GM19025 (cell line): ENCODE measurements at regions not wholly inside any gene's neighbourhood (a gene's known extent, or its start where the extent isn't known, plus 50 kb on each side); places are given as distances from the start of the nearest gene placed in this dataset.

Source experiments
- ATAC-seq: cut with Tn5 transposase; IDR thresholded peaks from one replicate; pipeline ENCODE4 v1.9.1; 2021; ENCODE audit warnings: mild to moderate bottlenecking, low read depth, moderate library complexity; ENCODE audit not compliant: unreplicated experiment

DNA sequence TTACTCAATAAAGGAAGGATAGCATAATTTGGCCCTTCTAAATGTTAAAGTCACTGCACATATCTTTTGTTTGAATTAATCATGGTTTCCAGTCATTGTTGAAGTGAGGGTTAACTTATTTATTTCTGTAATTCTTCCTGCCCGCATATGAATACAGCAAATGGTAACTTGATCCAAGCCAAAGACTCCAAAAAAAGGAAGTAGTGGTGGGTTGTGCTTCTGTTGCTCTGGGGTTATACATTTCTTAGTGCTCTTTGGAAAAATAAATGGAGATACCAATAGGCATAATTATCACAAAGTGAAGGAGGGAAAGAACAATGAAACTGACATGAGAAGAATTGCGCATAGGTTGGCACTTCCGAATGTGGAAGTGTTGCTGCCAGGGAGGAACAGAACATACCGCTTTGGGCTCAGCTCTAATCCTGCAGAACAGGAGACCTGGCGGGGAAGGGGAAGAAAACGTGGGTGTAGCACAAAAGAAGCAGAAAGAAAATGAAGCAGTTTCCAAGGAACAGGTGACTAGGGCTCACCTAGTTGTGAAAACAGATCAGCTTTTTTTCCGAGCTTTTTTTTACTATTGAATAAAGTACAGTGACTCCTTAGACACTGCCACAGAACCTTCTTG is 69.7 kb upstream of the TAF11L2 start:
- no peak for ATAC-seq

DNA sequence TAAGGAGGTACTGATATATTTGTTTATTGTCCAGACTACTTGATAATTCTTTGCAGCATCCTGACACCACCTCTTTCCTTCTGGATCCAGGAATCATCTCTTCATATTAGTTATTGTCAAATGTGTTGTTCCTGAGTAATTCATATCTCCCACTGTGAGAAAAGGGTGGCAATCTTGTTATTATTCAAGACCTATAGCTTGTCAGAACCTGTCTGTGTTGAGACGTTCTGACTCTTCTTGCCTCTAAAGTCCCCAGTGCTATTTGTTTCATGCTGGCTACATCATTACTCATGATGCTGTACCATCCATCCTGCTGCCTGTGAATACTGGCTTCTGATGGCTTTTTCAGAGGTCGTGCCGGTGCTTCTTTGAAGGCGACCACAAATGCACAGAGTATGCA is 68.7 kb upstream of the TAF11L2 start:
- ATAC-seq: no peak

GRCh38 chr5:17430241-17430640 is 67.8 kb upstream of the TAF11L2 start:
- ATAC-seq: no peak

DNA sequence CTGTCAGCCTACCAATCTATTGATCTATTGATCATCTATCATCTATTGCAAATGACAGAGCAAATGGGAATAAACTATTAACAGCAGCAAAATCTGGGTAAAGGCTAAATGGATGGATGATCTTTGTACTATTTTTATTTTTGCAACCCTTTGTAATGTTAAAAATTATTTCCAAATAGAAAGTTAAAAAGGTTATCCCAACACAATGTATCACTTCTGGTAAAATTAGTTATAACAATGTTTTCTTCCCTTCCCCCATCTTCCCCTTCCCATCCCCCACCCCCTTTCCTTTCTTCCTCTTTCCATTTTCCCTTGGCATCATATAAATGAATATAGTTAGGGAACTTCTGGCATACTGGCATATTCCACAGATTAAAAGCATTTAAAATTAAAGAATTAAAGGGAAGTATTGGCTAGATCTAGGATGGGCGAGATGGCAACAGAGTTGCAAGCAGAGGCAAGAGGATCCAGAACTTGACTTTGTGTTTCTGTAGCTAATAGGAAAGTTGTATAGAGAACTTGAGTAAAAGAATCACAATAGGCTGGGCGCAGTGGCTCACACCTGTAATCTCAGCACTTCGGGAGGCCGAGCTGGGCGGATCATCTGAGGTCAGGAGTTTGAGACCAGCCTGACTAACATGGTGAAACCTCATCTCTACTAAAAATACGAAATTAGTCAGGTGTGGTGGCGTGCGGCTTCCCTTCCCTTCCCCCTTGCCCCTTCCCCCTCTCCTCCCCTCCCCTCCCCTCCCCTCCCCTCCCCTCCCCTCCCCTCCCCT is 66.6 kb upstream of the TAF11L2 start:
- ATAC-seq: no peak

DNA sequence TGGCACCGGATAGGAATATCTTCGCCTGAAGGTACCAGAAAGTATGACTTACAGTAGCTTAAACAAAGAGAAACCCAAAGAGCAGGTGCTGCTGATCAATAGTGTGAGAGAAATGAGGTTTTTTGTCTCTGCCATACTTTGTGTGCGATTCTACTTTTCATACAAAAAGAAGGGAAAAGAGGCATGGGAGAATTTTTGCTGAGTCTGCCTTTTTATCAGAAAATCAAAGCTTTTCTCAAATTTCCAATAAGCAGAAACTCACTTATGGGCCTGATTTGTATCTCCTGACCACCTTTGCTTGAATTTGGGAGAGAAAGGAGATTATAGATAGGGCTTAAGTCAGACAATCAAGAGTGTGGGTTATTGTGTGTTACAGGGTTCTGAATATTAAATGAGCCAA is 65.5 kb upstream of the TAF11L2 start:
- ATAC-seq: no peak

GRCh38 chr5:17433406-17433805 is 64.6 kb upstream of the TAF11L2 start:
- ATAC-seq: no peak

DNA sequence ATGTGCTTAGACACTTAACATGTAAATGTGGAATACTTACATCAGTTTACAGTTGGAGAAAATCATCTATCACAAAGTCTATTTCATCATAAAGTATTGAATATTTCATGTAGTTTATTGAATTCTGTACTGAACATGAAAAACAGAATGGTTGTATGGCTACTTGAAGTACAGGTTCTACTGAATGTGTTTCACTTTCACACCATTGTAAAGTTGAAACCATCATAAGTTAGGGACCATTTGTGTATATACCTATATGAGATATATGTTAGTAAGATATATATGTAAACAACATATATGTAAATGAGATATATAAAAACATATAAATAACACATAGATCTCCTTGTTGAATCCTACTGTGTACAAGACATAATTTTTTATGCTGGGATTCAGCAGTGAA is 63.0 kb upstream of the TAF11L2 start:
- ATAC-seq: no peak

- no peak for ATAC-seq
Observed at GRCh38 chr5:17436350-17436749, 61.7 kb upstream of the TAF11L2 start.

- ATAC-seq: no peak
Observed at GRCh38 chr5:17436761-17437221, 61.2 kb upstream of the TAF11L2 start.

DNA sequence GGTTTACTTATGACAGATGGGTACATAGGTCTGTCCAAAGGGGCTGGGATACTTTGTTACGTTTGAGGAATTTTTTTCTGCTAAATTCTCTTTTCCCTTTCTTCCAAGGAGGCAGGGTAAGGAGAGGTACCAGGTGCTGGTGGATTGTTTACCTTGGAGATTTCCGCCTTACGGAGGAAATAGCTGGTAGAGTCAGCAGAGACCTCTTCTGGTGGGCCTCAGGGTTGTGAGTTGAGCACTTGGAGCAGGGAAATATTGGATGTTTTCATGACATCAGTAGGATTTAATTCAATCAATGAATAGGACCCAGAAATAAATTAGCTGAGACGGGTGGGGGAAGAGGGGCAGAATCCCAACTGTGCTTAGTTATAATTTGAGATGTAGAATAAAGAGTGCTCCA is 60.0 kb upstream of the TAF11L2 start:
- ATAC-seq: no peak

DNA sequence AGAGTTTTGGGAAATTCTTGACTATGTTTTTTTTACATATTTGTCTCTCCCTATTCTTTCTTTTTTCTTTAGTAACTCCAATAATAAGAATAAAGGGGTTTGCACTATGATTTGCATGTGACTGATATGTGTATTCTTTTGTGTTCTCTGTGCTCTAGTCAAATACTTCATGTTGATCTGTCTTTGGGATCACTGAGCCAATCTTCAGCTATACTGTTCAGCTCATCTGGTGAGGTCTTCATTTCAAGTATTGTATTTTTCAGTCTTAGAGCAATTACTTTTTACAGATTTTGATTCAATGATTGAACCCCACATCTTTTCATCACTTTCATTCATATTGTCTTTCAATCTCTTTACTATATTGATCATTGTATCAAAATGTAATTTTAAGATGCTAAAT is 58.1 kb upstream of the TAF11L2 start:
- ATAC-seq: no peak

GRCh38 chr5:17440766-17441165 is 57.3 kb upstream of the TAF11L2 start:
- ATAC-seq: no peak

- no peak for ATAC-seq
Observed at GRCh38 chr5:17441351-17441750, 56.7 kb upstream of the TAF11L2 start.

DNA sequence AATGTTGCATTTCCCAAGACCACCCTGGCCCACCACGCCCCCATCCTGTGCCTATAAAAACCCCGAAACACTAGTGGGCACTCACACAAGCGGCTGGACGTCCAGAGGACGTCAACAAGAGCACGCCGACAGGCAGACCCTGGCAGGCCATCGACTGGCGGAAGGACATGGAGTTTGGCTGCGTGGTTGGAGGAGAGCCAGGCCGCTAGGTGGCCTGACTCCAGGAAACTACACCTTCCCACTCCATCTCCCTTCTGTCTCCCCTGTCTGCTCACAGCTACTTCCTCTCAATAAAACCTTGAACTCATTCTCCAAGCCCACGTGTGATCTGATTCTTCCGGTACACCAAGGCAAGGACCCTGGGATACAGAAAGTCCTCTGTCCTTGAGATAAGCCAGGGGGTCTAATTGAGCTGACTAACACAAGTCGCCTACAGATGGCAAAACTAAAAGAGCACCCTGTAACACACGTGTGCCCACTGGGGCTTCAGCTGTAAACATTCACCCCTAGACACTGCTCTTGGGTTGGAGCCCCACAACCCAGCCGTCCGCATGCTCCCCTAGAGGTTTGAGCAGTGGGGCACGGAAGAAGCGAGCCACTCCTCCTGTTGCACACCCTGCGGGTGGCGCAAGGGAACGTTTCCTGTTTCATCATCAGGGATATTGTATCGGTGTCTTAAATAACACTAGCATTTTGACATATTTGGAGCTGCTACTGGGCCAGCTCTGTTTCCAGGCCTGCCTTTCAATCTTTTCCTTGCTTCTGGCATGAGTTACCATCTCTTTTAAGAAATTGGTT is 54.5 kb upstream of the TAF11L2 start:
- no peak for ATAC-seq

DNA sequence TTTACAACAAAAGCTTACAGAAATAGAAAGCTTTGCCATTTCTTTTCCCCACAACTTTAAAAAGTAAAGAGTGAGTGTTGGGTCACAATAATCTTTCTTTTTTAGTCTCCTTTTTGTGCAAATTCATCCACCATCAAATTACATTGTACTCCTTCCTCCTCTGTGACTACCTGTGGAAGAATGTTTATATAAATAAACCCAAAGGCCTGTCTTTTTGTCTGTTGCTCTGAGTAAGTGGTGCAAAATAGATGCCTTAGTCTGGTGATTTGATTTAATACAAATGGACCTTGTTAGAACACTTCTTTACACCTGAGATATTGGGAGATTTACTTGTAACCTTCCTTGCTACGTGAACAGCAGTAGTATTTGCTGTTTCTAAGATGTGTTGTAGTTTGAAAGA is 53.5 kb upstream of the TAF11L2 start:
- ATAC-seq: no peak

GRCh38 chr5:17445185-17445584 is 52.8 kb upstream of the TAF11L2 start:
- ATAC-seq: no peak
